PFSK-1 (cell line): ENCODE measurements at regions not wholly inside any gene's neighbourhood (a gene's known extent, or its start where the extent isn't known, plus 50 kb on each side); places are given as distances from the start of the nearest gene placed in this dataset.

Experiments
- POLR2AphosphoS5 ChIP-seq: IDR thresholded peaks from 2 replicates; pipeline ENCODE4 v1.6.1; 2012; ENCODE audit warnings: low read depth, mild to moderate bottlenecking, control low read depth, low read length, moderate library complexity
- REST ChIP-seq, 2 experiments: IDR thresholded peaks; 2 replicates each; pipeline versions ENCODE4 v1.6.1 to v1.8.0; 2011 to 2012; ENCODE audit warnings: low read depth in 2 of 2, low read length in 2 of 2, control low read depth in 1 of 2, inconsistent platforms in 1 of 2, mild to moderate bottlenecking in 1 of 2, moderate library complexity in 1 of 2; ENCODE audit not compliant: insufficient read depth in 1 of 2
- SIN3A ChIP-seq: IDR thresholded peaks from 2 replicates; pipeline ENCODE4 v1.6.1; 2012; ENCODE audit warnings: mild to moderate bottlenecking, low read length, moderate library complexity, borderline replicate concordance; ENCODE audit not compliant: insufficient read depth
- TAF1 ChIP-seq: IDR thresholded peaks from 2 replicates; pipeline ENCODE4 v1.6.1; 2012; ENCODE audit warnings: low read length, control low read depth, borderline replicate concordance; ENCODE audit not compliant: insufficient read depth

GRCh38 chr2:217497843-217498377 is 504.9 kb downstream of the TNS1 start:
- TF ChIP-seq TAF1 (no peak), POLR2AphosphoS5 (no peak), REST (IDR thresholded peaks at IDR 0.05; ENCODE audit: insufficient read depth in 1 of 2, low read depth in 2 of 2, low read length in 2 of 2) (no peak), SIN3A (no peak)
